OCI-LY7 (cell line): ENCODE measurements at regions not wholly inside any gene's neighbourhood (a gene's known extent, or its start where the extent isn't known, plus 50 kb on each side); places are given as distances from the start of the nearest gene placed in this dataset.

Experiments used
- BruUV-seq: library from RNA; stranded (reverse); fragments of 400-500 nt; replicated peaks from 2 replicates; lab custom pipeline; 2021; lab: Mats Ljungman, UMichigan
- CTCF ChIA-PET: fragments of 300-600 bp; sonication (Branson Sonifier 250); formaldehyde crosslinking; loops from one replicate; lab custom pipeline; 2022; ENCODE audit warnings: antibody characterized with exemption; ENCODE audit not compliant: unreplicated experiment; lab: Charles Lee
- POLR2A ChIA-PET: fragments of 300-600 bp; sonication (Branson Sonifier 250); formaldehyde crosslinking; loops from one replicate; lab custom pipeline; 2022; ENCODE audit warnings: antibody characterized with exemption; lab: Charles Lee
- DNase-seq: peaks from one replicate; pipeline ENCODE4 v3.0.0-alpha.2; 2015; ENCODE audit warnings: low spot score
- H2AFZ ChIP-seq: fragments of 200-600 bp; sonication (generic), shearing (Covaris generic); 2 replicates; pipeline ENCODE4 v1.6.1; 2014; ENCODE audit warnings: mild to moderate bottlenecking, antibody characterized with exemption, low read length, moderate library complexity
- H3K27ac ChIP-seq: fragments of 200-600 bp; sonication (generic); 2 replicates; pipeline ENCODE4 v1.5.1; 2014; ENCODE audit warnings: mixed run types, low read depth, mild to moderate bottlenecking, moderate library complexity, low read length, inconsistent platforms; ENCODE audit not compliant: poor library complexity, severe bottlenecking
- H3K36me3 ChIP-seq: fragments of 200-600 bp; sonication (generic); 2 replicates; pipeline ENCODE4 v1.6.1; 2014; ENCODE audit warnings: mild to moderate bottlenecking, antibody characterized with exemption, low read length, moderate library complexity, mixed read lengths; ENCODE audit not compliant: insufficient read depth
- H3K4me1 ChIP-seq: fragments of 200-600 bp; sonication (generic); 2 replicates; pipeline ENCODE4 v1.5.1; 2014; ENCODE audit warnings: mild to moderate bottlenecking, low read length; ENCODE audit not compliant: insufficient read depth, poor library complexity, severe bottlenecking
- H3K4me2 ChIP-seq: fragments of 200-600 bp; sonication (generic); 2 replicates; pipeline ENCODE4 v1.6.1; 2014; ENCODE audit warnings: mild to moderate bottlenecking, low read length
- H3K4me3 ChIP-seq: fragments of 200-600 bp; sonication (generic); 2 replicates; pipeline ENCODE4 v1.5.1; 2014; ENCODE audit warnings: mild to moderate bottlenecking, low read depth, low read length; ENCODE audit not compliant: poor library complexity, severe bottlenecking
- H3K79me2 ChIP-seq: fragments of 200-600 bp; sonication (generic); 2 replicates; pipeline ENCODE4 v1.6.1; 2016; ENCODE audit warnings: low read depth, mild to moderate bottlenecking, low read length, moderate library complexity, mixed read lengths; ENCODE audit not compliant: insufficient read depth
- H3K9me2 ChIP-seq: fragments of 200-600 bp; sonication (generic); 2 replicates; pipeline ENCODE4 v1.6.1; 2016; ENCODE audit warnings: mild to moderate bottlenecking, low read length, mixed read lengths; ENCODE audit not compliant: insufficient read depth
- H3K9me3 ChIP-seq: fragments of 200-600 bp; sonication (generic); 2 replicates; pipeline ENCODE4 v1.6.1; 2014; ENCODE audit warnings: mild to moderate bottlenecking, mixed run types, low read length, mixed read lengths
- H4K20me1 ChIP-seq: fragments of 200-600 bp; sonication (generic); 2 replicates; pipeline ENCODE4 v1.6.1; 2014; ENCODE audit warnings: mild to moderate bottlenecking, antibody characterized with exemption, low read length, moderate library complexity, mixed read lengths; ENCODE audit not compliant: insufficient read depth
- CTCF ChIP-seq: fragments of 200-600 bp; sonication (generic); conservative IDR thresholded peaks from 2 replicates; pipeline ENCODE4 v1.5.1; 2014; ENCODE audit warnings: mild to moderate bottlenecking, antibody characterized with exemption, low read length, moderate library complexity, mixed read lengths
- EZH2phosphoT487 ChIP-seq: fragments of 200-600 bp; sonication (generic); IDR thresholded peaks from 2 replicates; pipeline ENCODE4 v1.6.1; 2018; ENCODE audit warnings: low read depth, borderline replicate concordance, mild to moderate bottlenecking, mixed run types, antibody characterized with exemption, low read length, moderate library complexity, mixed read lengths
- intact Hi-C: fragments of 100-400 bp; cut with micrococcal nuclease; formaldehyde crosslinking; loops from one replicate; pipeline ENCODE4 v1.10.0; 2022; ENCODE audit not compliant: unreplicated experiment

- Histone ChIP-seq H3K4me1 (no peaks in the 10 kb centered on the region), H3K9me3 (peaks cover 8% of the 10 kb centered on the region; the same call in 1 of the 2 replicates), H3K4me3 (no peak overlapping the region), H3K4me2 (no peak overlapping the region), H3K79me2 (no peaks in the 10 kb centered on the region), H3K27ac (no peak overlapping the region), H3K9me2 (no peaks in the 10 kb centered on the region), H4K20me1 (no peaks in the 10 kb centered on the region), H2AFZ (no peak overlapping the region), H3K36me3 (no peaks in the 10 kb centered on the region)
- intact Hi-C loops, result no loop called here
- no TSS peak for BruUV-seq
- no peak for TF ChIP-seq CTCF
- TF ChIP-seq EZH2phosphoT487, result no peak
- CTCF ChIA-PET, result no interaction called here
- no peak for DNase-seq
- POLR2A ChIA-PET, result interaction anchor here (1.0 to 1.4 kb wide), 2 partner anchors 15 to 39 kb away, joined by 3 to 4 read pairs; no protein-coding TSS in a partner anchor
Observed at GRCh38 chr3:105923140-105923539, 54.3 kb upstream of the CBLB start.

- intact Hi-C loops, result no loop called here
- Histone ChIP-seq H2AFZ (no peak overlapping the region), H3K79me2 (no peaks in the 10 kb centered on the region), H3K9me2 (no peaks in the 10 kb centered on the region), H3K9me3 (no peaks in the 10 kb centered on the region), H3K36me3 (no peaks in the 10 kb centered on the region), H3K4me3 (no peak overlapping the region), H4K20me1 (no peaks in the 10 kb centered on the region), H3K4me1 (no peaks in the 10 kb centered on the region), H3K4me2 (no peak overlapping the region), H3K27ac (no peak overlapping the region)
- ChIA-PET POLR2A (interaction anchor here (0.5 kb wide), 1 partner anchor 205 kb away, joined by 4 read pairs; no protein-coding TSS in a partner anchor), CTCF (no interaction called here)
- no peak for DNase-seq
- BruUV-seq, result no TSS peak
- TF ChIP-seq CTCF (no peak), EZH2phosphoT487 (no peak)
Observed at GRCh38 chr3:105927741-105928140, 58.9 kb upstream of the CBLB start.

- H3K9me2 ChIP-seq, result no peaks in the 10 kb centered on the region
- H3K27ac ChIP-seq, result no peak overlapping the region
- intact Hi-C loops, result no loop called here
- H3K4me1 ChIP-seq, result no peaks in the 10 kb centered on the region
- H2AFZ ChIP-seq, result no peak overlapping the region
- no peaks in the 10 kb centered on the region for H3K36me3 ChIP-seq
- ChIA-PET POLR2A (no interaction called here), CTCF (no interaction called here)
- DNase-seq, result no peak
- no peak overlapping the region for H3K4me3 ChIP-seq
- H4K20me1 ChIP-seq, result no peaks in the 10 kb centered on the region
- no peak for TF ChIP-seq CTCF
- no peak for TF ChIP-seq EZH2phosphoT487
- H3K4me2 ChIP-seq, result no peak overlapping the region
- no TSS peak for BruUV-seq
- H3K79me2 ChIP-seq, result no peaks in the 10 kb centered on the region
- no peaks in the 10 kb centered on the region for H3K9me3 ChIP-seq
Observed at GRCh38 chr3:105930733-105931132, 61.9 kb upstream of the CBLB start.
